ENCODE measurements at regions not wholly inside any gene's neighbourhood (a gene's known extent, or its start where the extent isn't known, plus 50 kb on each side); places are given as distances from the start of the nearest gene placed in this dataset.

DNA sequence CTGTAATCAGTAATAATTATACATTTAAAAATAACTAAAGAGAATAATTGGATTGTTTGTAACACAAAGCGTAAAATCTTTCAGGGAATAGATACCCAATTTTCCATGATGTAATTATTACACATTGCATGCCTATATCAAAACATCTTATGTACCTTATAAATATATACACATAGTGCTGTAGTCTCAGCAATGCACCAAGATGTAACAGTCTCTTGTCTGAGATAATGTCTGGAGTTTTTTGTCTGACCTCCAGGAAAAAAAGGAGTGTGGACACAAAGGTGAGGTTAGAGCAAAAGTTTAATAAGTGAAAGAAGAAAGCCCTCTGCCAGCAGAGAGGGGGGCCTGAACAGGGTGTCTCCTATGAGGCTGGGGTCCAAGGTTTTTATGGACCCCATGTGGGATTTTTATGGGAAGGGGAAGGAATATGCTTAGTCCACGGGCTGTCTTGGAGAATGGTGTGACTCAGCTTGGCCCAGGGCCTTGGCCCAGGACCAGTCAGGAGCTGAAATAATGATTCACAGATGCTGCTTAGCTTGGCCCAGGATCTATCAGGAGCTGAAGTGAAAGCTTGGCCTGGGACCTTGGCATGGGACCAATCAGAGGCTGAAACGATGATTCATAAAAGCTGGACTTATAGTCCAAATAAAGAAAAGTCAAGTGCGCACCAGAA is 545.0 kb downstream of the ZPLD1 start:
- TF ChIP-seq, protein P1, sequence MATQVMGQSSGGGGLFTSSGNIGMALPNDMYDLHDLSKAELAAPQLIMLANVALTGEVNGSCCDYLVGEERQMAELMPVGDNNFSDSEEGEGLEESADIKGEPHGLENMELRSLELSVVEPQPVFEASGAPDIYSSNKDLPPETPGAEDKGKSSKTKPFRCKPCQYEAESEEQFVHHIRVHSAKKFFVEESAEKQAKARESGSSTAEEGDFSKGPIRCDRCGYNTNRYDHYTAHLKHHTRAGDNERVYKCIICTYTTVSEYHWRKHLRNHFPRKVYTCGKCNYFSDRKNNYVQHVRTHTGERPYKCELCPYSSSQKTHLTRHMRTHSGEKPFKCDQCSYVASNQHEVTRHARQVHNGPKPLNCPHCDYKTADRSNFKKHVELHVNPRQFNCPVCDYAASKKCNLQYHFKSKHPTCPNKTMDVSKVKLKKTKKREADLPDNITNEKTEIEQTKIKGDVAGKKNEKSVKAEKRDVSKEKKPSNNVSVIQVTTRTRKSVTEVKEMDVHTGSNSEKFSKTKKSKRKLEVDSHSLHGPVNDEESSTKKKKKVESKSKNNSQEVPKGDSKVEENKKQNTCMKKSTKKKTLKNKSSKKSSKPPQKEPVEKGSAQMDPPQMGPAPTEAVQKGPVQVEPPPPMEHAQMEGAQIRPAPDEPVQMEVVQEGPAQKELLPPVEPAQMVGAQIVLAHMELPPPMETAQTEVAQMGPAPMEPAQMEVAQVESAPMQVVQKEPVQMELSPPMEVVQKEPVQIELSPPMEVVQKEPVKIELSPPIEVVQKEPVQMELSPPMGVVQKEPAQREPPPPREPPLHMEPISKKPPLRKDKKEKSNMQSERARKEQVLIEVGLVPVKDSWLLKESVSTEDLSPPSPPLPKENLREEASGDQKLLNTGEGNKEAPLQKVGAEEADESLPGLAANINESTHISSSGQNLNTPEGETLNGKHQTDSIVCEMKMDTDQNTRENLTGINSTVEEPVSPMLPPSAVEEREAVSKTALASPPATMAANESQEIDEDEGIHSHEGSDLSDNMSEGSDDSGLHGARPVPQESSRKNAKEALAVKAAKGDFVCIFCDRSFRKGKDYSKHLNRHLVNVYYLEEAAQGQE (IDR thresholded peaks at IDR 0.05; ENCODE audit: insufficient replicate concordance, low read depth): no peak
- TF ChIP-seq GABPA (IDR thresholded peaks at IDR 0.05; ENCODE audit: low read depth) (no peak), POLR2AphosphoS5 (IDR thresholded peaks at IDR 0.05; ENCODE audit: low read depth) (no peak), SPI1 (IDR thresholded peaks at IDR 0.05; ENCODE audit: borderline replicate concordance, low read depth) (no peak)
- TF ChIP-seq, protein P2, sequence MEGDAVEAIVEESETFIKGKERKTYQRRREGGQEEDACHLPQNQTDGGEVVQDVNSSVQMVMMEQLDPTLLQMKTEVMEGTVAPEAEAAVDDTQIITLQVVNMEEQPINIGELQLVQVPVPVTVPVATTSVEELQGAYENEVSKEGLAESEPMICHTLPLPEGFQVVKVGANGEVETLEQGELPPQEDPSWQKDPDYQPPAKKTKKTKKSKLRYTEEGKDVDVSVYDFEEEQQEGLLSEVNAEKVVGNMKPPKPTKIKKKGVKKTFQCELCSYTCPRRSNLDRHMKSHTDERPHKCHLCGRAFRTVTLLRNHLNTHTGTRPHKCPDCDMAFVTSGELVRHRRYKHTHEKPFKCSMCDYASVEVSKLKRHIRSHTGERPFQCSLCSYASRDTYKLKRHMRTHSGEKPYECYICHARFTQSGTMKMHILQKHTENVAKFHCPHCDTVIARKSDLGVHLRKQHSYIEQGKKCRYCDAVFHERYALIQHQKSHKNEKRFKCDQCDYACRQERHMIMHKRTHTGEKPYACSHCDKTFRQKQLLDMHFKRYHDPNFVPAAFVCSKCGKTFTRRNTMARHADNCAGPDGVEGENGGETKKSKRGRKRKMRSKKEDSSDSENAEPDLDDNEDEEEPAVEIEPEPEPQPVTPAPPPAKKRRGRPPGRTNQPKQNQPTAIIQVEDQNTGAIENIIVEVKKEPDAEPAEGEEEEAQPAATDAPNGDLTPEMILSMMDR (IDR thresholded peaks at IDR 0.05; ENCODE audit: insufficient read depth, low read length): no peak
- Histone ChIP-seq H3K27me3 (ENCODE audit: insufficient read depth, poor library complexity, severe bottlenecking) (no peaks in the 10 kb centered on the region), H3K4me3 (replicated peaks; ENCODE audit: insufficient read depth, low read length) (no peak overlapping the region), H3K27ac (replicated peaks) (no peak overlapping the region)
- no peak for DNase-seq (ENCODE audit: low read depth in 1 of 2, low spot score in 1 of 2)

DNA sequence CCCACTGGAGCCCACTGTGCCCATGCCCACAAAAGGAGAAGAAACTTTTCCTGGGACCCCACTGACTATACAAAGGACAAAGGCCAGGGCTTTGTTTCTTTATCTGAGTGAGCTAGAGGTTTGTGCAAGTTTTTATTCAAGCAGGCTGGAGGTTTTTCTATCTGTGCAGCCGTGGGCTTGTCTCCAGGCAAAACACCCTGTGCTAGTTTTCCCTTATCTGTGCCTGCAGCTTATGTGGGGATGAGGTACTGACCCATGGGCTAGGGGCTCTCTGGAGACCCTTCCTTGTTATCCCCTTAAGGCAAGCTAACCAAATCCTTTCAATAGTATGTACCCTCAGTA is 545.5 kb downstream of the ZPLD1 start:
- TF ChIP-seq, protein P1 (IDR thresholded peaks at IDR 0.05; ENCODE audit: insufficient replicate concordance, low read depth): no peak
- no peak for TF ChIP-seq POLR2AphosphoS5 (IDR thresholded peaks at IDR 0.05; ENCODE audit: low read depth)
- no peak for TF ChIP-seq SPI1 (IDR thresholded peaks at IDR 0.05; ENCODE audit: borderline replicate concordance, low read depth)
- no peak for TF ChIP-seq GABPA (IDR thresholded peaks at IDR 0.05; ENCODE audit: low read depth)
- TF ChIP-seq, protein P2 (IDR thresholded peaks at IDR 0.05; ENCODE audit: insufficient read depth, low read length): no peak
- no peak overlapping the region for H3K4me3 ChIP-seq (replicated peaks; ENCODE audit: insufficient read depth, low read length)
- no peaks in the 10 kb centered on the region for H3K27me3 ChIP-seq (ENCODE audit: insufficient read depth, poor library complexity, severe bottlenecking)
- H3K27ac ChIP-seq (replicated peaks): no peak overlapping the region
- DNase-seq (ENCODE audit: low read depth in 1 of 2, low spot score in 1 of 2): no peak

DNA sequence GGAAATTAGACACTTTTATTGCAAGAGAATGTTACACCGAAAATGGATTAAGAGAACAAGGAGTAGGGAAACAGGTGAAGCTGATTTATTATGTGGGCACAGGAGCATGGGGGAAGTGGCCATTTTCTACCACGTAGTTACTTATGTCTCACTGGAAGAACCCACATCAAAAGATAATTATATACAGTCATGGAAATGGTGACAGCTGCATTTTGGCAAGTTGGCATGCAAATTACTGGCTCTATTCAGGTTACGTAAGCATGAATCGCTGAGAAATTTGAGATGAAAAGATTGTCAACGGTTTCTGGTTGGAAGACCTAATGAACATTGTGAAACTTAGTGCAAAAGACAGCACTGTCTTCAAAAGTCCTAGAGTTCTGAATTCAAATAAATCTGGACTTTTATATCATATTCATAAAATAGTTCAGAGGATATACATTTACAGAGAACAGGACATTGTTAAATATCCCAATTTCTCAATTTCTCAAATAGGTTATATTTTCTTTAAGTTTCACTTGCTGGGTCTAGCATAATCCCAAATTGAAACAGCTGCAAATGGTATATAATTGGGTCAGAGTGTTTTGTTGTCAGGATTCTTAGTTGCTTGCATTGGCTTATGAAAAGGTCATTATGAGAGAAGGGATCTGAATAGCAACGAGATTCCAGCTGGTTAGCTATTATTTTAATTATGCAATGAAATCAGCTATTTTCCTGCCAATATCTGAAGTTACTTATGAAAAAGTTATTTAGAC is 567.8 kb downstream of the ZPLD1 start:
- no peak overlapping the region for H3K27ac ChIP-seq (replicated peaks)
- no peaks in the 10 kb centered on the region for H3K27me3 ChIP-seq (ENCODE audit: insufficient read depth, poor library complexity, severe bottlenecking)
- TF ChIP-seq POLR2AphosphoS5 (IDR thresholded peaks at IDR 0.05; ENCODE audit: low read depth): no peak
- peak in 1 of 2 experiments; percentile 0 for DNase-seq (ENCODE audit: low read depth in 1 of 2, low spot score in 1 of 2)
- H3K4me3 ChIP-seq (replicated peaks; ENCODE audit: insufficient read depth, low read length): no peak overlapping the region

DNA sequence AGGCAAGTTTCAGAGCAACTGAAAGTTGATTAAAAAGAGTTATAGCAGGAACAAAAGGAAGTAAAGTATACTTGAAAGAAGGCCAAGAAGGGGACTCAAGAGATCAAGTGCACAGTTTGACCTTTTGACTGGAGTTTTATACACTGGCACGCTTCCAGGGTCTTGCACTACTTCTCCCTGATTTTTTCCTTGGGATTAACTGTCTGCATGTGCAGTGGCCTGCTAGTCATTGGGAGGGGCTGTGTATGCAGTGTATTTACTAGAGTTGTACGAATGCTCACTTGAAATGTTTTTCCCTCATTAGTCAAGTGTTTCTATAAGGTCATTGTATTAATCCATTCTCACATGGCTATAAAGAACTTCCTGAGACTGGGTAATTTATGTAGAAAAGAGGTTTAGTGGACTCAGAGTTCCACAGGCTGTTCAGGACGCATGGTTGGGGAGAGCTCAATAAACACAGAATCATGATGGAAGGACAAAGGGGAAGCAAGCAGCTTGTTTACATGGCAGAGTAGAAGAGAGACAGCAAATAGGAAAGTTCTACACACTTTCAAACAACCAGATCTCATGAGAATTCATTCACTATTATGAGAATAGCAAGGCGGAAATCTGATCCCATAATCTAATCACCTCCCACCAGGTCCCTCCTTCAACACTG is 571.8 kb downstream of the ZPLD1 start:
- Histone ChIP-seq H3K4me3 (replicated peaks; ENCODE audit: insufficient read depth, low read length) (no peak overlapping the region), H3K27ac (replicated peaks) (no peak overlapping the region), H3K27me3 (ENCODE audit: insufficient read depth, poor library complexity, severe bottlenecking) (no peaks in the 10 kb centered on the region)
- DNase-seq (ENCODE audit: low read depth in 1 of 2, low spot score in 1 of 2): no peak
- TF ChIP-seq POLR2AphosphoS5 (IDR thresholded peaks at IDR 0.05; ENCODE audit: low read depth): no peak
- no peak for TF ChIP-seq SPI1 (IDR thresholded peaks at IDR 0.05; ENCODE audit: borderline replicate concordance, low read depth)
- TF ChIP-seq, protein P1 (IDR thresholded peaks at IDR 0.05; ENCODE audit: insufficient replicate concordance, low read depth): no peak
- TF ChIP-seq, protein P2 (IDR thresholded peaks at IDR 0.05; ENCODE audit: insufficient read depth, low read length): no peak
- TF ChIP-seq GABPA (IDR thresholded peaks at IDR 0.05; ENCODE audit: low read depth): no peak

Data from HL-60 (cell line).